ENCODE measurements at regions not wholly inside any gene's neighbourhood (a gene's known extent, or its start where the extent isn't known, plus 50 kb on each side); places are given as distances from the start of the nearest gene placed in this dataset.
"Not testable (repeated sequence)": the region's sequence is repeated elsewhere in the genome, so short reads cannot be mapped to it uniquely, and the experiment has no call there.

DNA sequence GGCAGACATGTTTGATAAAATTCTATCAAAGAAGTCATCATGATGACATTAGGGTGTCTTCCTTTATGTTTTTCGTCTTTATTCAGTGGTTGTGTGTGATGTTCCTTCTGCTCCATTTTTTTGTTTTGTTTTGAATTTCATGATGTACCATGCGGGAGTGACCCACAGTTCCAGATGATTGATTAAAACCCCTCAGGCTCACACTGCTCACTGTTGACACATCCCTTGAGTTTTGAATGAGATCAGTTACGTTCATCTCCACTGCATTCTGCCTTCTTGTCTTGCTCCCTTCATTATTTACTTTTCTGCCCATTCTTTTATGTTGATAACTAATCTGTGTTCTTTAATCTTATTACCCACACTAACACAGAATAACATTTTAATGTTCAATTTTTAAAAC lies 421.7 kb upstream of the ANKRD20A1 start:
- H3K9ac ChIP-seq (ENCODE audit: control insufficient read depth, extremely low read depth, insufficient read depth, low read length); H3K27ac ChIP-seq (ENCODE audit: control insufficient read depth, insufficient read depth, low read length); H3K27me3 ChIP-seq (ENCODE audit: control insufficient read depth, extremely low read depth, insufficient read depth, low read length); H3K9me3 ChIP-seq (ENCODE audit: control insufficient read depth, low read depth, low read length); H3K4me2 ChIP-seq (ENCODE audit: control insufficient read depth, extremely low read depth, insufficient read depth, low read depth, low read length); H3K9me1 ChIP-seq (ENCODE audit: control insufficient read depth, extremely low read depth, insufficient read depth, low read length); H3K36me3 ChIP-seq (ENCODE audit: control insufficient read depth in 2 of 2, extremely low read depth in 1 of 2, insufficient read depth in 2 of 2, low read length in 2 of 2); H2AFZ ChIP-seq (ENCODE audit: control insufficient read depth, low read length); H3K79me2 ChIP-seq (ENCODE audit: control insufficient read depth, insufficient read depth, low read length); H3K4me1 ChIP-seq (ENCODE audit: control insufficient read depth, extremely low read depth, insufficient read depth, low read length); DNase-seq (ENCODE audit: low read depth, low spot score); FAIRE-seq; dilution Hi-C loops (cut with MboI; ENCODE audit: extremely low pct_ligation_motif_present, low sequenced_read_pairs); H4K20me1 ChIP-seq (ENCODE audit: control insufficient read depth, extremely low read depth, insufficient read depth, low read length); H3K4me3 ChIP-seq (ENCODE audit: control insufficient read depth in 2 of 3, extremely low read depth in 1 of 3, insufficient read depth in 2 of 3, low read depth in 1 of 3, low read length in 3 of 3): not testable (repeated sequence)

DNA sequence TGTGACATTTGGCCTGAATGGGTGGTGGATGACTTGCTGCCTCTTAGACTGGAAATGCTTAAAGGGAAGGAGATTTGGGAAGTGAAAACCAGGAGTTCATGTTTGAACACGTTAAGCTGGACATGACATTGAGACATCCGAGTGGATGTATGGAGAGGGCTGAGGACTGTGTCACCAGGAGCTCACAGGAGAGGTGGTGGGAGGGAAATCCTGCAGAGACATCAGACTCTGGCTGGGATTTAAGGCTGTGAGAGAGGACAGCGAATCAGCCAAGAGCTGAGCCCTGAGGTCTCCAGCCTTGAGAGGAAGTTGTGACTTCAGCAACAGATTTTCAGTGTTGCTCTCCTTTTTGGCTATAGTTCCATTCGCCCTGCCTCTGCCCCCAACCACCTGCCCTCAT lies 432.5 kb upstream of the SPATA31A3 start:
- not testable (repeated sequence) for H3K36me3 ChIP-seq (ENCODE audit: control insufficient read depth in 2 of 2, extremely low read depth in 1 of 2, insufficient read depth in 2 of 2, low read length in 2 of 2); H2AFZ ChIP-seq (ENCODE audit: control insufficient read depth, low read length); H3K4me3 ChIP-seq (ENCODE audit: control insufficient read depth in 2 of 3, extremely low read depth in 1 of 3, insufficient read depth in 2 of 3, low read depth in 1 of 3, low read length in 3 of 3)

DNA sequence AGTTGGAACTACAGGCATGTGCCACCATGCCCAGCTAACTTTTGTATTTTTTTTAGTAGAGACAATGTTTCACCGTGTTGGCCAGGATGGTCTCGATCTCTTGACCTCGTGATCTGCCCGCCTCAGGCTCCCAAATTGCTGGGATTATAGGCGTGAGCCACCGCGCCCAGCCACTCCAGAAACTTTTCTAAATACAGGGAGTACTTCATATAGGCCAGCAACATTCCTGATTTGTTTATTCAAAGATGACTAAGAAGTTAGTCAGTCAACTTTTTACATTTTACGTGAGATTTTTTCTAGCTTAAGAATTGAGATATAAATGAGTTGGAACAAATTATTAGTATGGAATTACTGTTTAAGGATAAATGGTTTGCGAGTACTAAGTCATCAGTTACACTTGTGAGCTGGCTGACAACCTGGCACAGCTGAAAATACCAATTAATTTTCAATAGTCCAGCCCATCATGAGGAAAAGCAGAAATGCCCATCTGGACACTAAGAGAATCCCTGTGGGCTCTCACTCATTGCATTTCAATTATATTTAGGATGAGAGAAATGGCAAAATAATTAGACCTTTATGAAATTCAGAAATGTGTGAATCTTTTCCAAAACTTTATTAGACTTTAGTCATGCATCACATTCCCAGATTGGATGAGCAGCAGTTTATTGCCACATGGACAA lies 430.8 kb upstream of the SPATA31A3 start:
- H3K79me2 ChIP-seq (ENCODE audit: control insufficient read depth, insufficient read depth, low read length); H3K4me3 ChIP-seq (ENCODE audit: control insufficient read depth in 2 of 3, extremely low read depth in 1 of 3, insufficient read depth in 2 of 3, low read depth in 1 of 3, low read length in 3 of 3); DNase-seq (ENCODE audit: low read depth, low spot score); H3K27ac ChIP-seq (ENCODE audit: control insufficient read depth, insufficient read depth, low read length); FAIRE-seq; H3K9ac ChIP-seq (ENCODE audit: control insufficient read depth, extremely low read depth, insufficient read depth, low read length); H2AFZ ChIP-seq (ENCODE audit: control insufficient read depth, low read length); H3K4me1 ChIP-seq (ENCODE audit: control insufficient read depth, extremely low read depth, insufficient read depth, low read length); H3K4me2 ChIP-seq (ENCODE audit: control insufficient read depth, extremely low read depth, insufficient read depth, low read depth, low read length); dilution Hi-C loops (cut with MboI; ENCODE audit: extremely low pct_ligation_motif_present, low sequenced_read_pairs); H3K9me3 ChIP-seq (ENCODE audit: control insufficient read depth, low read depth, low read length); H3K27me3 ChIP-seq (ENCODE audit: control insufficient read depth, extremely low read depth, insufficient read depth, low read length); H3K9me1 ChIP-seq (ENCODE audit: control insufficient read depth, extremely low read depth, insufficient read depth, low read length); H3K36me3 ChIP-seq (ENCODE audit: control insufficient read depth in 2 of 2, extremely low read depth in 1 of 2, insufficient read depth in 2 of 2, low read length in 2 of 2); H4K20me1 ChIP-seq (ENCODE audit: control insufficient read depth, extremely low read depth, insufficient read depth, low read length): not testable (repeated sequence)

More for the DNA sequence above, 432.5 kb upstream of the SPATA31A3 start:
- H3K27me3 ChIP-seq (ENCODE audit: control insufficient read depth, extremely low read depth, insufficient read depth, low read length); H3K79me2 ChIP-seq (ENCODE audit: control insufficient read depth, insufficient read depth, low read length); H3K4me1 ChIP-seq (ENCODE audit: control insufficient read depth, extremely low read depth, insufficient read depth, low read length); H3K9me1 ChIP-seq (ENCODE audit: control insufficient read depth, extremely low read depth, insufficient read depth, low read length); dilution Hi-C loops (cut with MboI; ENCODE audit: extremely low pct_ligation_motif_present, low sequenced_read_pairs); H3K4me2 ChIP-seq (ENCODE audit: control insufficient read depth, extremely low read depth, insufficient read depth, low read depth, low read length); H4K20me1 ChIP-seq (ENCODE audit: control insufficient read depth, extremely low read depth, insufficient read depth, low read length); FAIRE-seq; H3K27ac ChIP-seq (ENCODE audit: control insufficient read depth, insufficient read depth, low read length); H3K9me3 ChIP-seq (ENCODE audit: control insufficient read depth, low read depth, low read length); DNase-seq (ENCODE audit: low read depth, low spot score); H3K9ac ChIP-seq (ENCODE audit: control insufficient read depth, extremely low read depth, insufficient read depth, low read length): not testable (repeated sequence)

DNA sequence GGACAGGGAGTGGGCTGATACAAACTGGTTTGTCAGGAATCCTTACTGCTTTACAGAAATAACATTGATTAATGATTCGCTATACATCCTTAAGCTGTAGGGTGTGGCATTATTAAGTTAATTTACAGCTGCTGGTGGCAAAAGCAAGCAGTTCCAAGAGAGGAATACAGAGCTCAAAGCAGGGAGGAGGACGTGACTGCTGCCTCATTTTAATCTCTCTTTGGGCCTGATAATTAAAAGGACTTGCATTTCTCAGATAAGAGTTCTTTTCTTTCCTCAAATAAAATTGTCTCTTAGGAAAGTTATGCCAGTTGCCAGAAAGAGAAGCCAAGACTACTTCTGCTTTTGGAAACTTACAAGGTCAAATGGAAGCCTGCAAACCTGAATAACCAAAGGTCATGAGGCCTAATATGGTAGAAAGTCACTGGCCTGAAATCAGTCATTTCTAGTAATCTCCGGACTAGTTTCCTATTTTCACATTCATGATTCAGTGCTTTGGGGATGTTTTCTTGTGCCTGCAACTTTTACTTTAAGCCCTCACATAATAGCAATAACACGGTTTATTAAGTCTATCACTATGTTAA lies 426.2 kb upstream of the SPATA31A3 start:
- H4K20me1 ChIP-seq (ENCODE audit: control insufficient read depth, extremely low read depth, insufficient read depth, low read length); H3K4me3 ChIP-seq (ENCODE audit: control insufficient read depth in 2 of 3, extremely low read depth in 1 of 3, insufficient read depth in 2 of 3, low read depth in 1 of 3, low read length in 3 of 3); H3K79me2 ChIP-seq (ENCODE audit: control insufficient read depth, insufficient read depth, low read length); H3K27me3 ChIP-seq (ENCODE audit: control insufficient read depth, extremely low read depth, insufficient read depth, low read length); H3K4me1 ChIP-seq (ENCODE audit: control insufficient read depth, extremely low read depth, insufficient read depth, low read length); H3K9me1 ChIP-seq (ENCODE audit: control insufficient read depth, extremely low read depth, insufficient read depth, low read length); H3K9me3 ChIP-seq (ENCODE audit: control insufficient read depth, low read depth, low read length); H3K4me2 ChIP-seq (ENCODE audit: control insufficient read depth, extremely low read depth, insufficient read depth, low read depth, low read length); FAIRE-seq; H3K9ac ChIP-seq (ENCODE audit: control insufficient read depth, extremely low read depth, insufficient read depth, low read length); H3K36me3 ChIP-seq (ENCODE audit: control insufficient read depth in 2 of 2, extremely low read depth in 1 of 2, insufficient read depth in 2 of 2, low read length in 2 of 2); dilution Hi-C loops (cut with MboI; ENCODE audit: extremely low pct_ligation_motif_present, low sequenced_read_pairs); DNase-seq (ENCODE audit: low read depth, low spot score); H3K27ac ChIP-seq (ENCODE audit: control insufficient read depth, insufficient read depth, low read length); H2AFZ ChIP-seq (ENCODE audit: control insufficient read depth, low read length): not testable (repeated sequence)

DNA sequence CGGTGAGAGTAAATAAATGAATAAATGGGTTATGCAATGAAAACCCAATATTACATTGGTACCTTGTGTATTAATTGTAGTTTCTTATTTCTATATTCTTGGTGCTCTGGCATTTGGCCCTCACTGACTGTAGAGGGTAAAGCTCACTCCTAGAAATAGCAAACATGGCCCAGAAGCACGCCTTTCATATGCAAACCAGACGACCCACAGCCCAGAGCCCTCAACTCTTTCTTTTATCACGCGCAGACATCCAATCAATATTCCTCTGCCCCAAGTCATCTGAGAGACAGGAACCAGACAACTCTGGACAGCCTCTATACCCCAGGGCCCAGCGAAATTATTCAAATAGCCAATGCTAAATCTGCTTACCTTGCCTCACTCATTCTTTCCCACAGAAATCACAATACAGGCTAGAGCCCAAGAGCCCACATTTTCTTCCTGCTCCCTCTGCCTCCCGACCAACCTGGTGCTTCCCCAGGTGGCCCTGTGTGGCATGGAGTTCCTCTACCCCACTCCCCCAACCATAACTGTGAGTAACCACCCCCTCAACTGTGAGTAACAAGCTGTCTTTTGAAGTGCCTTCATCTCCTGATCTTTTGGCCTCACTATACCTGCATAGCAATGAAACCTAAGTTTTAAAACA lies 425.1 kb upstream of the SPATA31A3 start:
- FAIRE-seq; dilution Hi-C loops (cut with MboI; ENCODE audit: extremely low pct_ligation_motif_present, low sequenced_read_pairs); H3K36me3 ChIP-seq (ENCODE audit: control insufficient read depth in 2 of 2, extremely low read depth in 1 of 2, insufficient read depth in 2 of 2, low read length in 2 of 2); H3K4me3 ChIP-seq (ENCODE audit: control insufficient read depth in 2 of 3, extremely low read depth in 1 of 3, insufficient read depth in 2 of 3, low read depth in 1 of 3, low read length in 3 of 3); H3K4me1 ChIP-seq (ENCODE audit: control insufficient read depth, extremely low read depth, insufficient read depth, low read length); H3K9me1 ChIP-seq (ENCODE audit: control insufficient read depth, extremely low read depth, insufficient read depth, low read length); DNase-seq (ENCODE audit: low read depth, low spot score); H3K79me2 ChIP-seq (ENCODE audit: control insufficient read depth, insufficient read depth, low read length); H3K4me2 ChIP-seq (ENCODE audit: control insufficient read depth, extremely low read depth, insufficient read depth, low read depth, low read length); H3K9me3 ChIP-seq (ENCODE audit: control insufficient read depth, low read depth, low read length); H3K27me3 ChIP-seq (ENCODE audit: control insufficient read depth, extremely low read depth, insufficient read depth, low read length); H3K27ac ChIP-seq (ENCODE audit: control insufficient read depth, insufficient read depth, low read length); H4K20me1 ChIP-seq (ENCODE audit: control insufficient read depth, extremely low read depth, insufficient read depth, low read length); H3K9ac ChIP-seq (ENCODE audit: control insufficient read depth, extremely low read depth, insufficient read depth, low read length); H2AFZ ChIP-seq (ENCODE audit: control insufficient read depth, low read length): not testable (repeated sequence)
